Mucosa of descending colon (tissue), 3 donors: ENCODE measurements at regions not wholly inside any gene's neighbourhood (a gene's known extent, or its start where the extent isn't known, plus 50 kb on each side); places are given as distances from the start of the nearest gene placed in this dataset.

ENCODE experiments used
- ATAC-seq: fragments of 200-7000 bp; cut with Tn5 transposase; one replicate; pipeline ENCODE4 v1.9.1; 2020; ENCODE audit warnings: mild to moderate bottlenecking, moderate library complexity
- DNase-seq, 3 donors: peaks; one replicate each; pipeline ENCODE4 v3.0.0-alpha.2; 2020
- H3K36me3 ChIP-seq: fragments of 200-600 bp; one replicate; pipeline ENCODE4 v1.8.0; 2021; ENCODE audit warnings: low read depth, mild to moderate bottlenecking
- H3K4me1 ChIP-seq: fragments of 200-600 bp; one replicate; pipeline ENCODE4 v1.8.0; 2021; ENCODE audit warnings: low read depth, mild to moderate bottlenecking
- H3K4me3 ChIP-seq: fragments of 200-600 bp; one replicate; pipeline ENCODE4 v1.8.0; 2021; ENCODE audit warnings: mild to moderate bottlenecking
- H3K9me3 ChIP-seq: fragments of 200-600 bp; one replicate; pipeline ENCODE4 v1.8.0; 2021; ENCODE audit warnings: mild to moderate bottlenecking
- intact Hi-C, 2 donors: fragments of 100-400 bp; cut with DNase I in 1 of 2; cut with micrococcal nuclease in 1 of 2; formaldehyde crosslinking; loops; one replicate each; pipeline versions ENCODE4 v1.11.0 to v1.11.1; 2022; cut with DNase I, micrococcal nuclease
- TF ChIP-seq, protein P1 (sequence below): fragments of 200-600 bp; IDR thresholded peaks from one replicate; pipeline ENCODE4 v1.8.0; 2022; ENCODE audit warnings: antibody characterized with exemption, mild to moderate bottlenecking
- donor health status: DM: no; HTN: no; CAD: no; lungs with moderate emphysema.
- donor health status: DM: no; HTN: no; CAD: no.
- donor health status: DM: no; HTN: yes; CAD: no.

GRCh38 chr3:18791752-18792151 lies 356.6 kb upstream of the KCNH8 start:
- no peak for ATAC-seq
- no peak for DNase-seq
- TF ChIP-seq, protein P1, sequence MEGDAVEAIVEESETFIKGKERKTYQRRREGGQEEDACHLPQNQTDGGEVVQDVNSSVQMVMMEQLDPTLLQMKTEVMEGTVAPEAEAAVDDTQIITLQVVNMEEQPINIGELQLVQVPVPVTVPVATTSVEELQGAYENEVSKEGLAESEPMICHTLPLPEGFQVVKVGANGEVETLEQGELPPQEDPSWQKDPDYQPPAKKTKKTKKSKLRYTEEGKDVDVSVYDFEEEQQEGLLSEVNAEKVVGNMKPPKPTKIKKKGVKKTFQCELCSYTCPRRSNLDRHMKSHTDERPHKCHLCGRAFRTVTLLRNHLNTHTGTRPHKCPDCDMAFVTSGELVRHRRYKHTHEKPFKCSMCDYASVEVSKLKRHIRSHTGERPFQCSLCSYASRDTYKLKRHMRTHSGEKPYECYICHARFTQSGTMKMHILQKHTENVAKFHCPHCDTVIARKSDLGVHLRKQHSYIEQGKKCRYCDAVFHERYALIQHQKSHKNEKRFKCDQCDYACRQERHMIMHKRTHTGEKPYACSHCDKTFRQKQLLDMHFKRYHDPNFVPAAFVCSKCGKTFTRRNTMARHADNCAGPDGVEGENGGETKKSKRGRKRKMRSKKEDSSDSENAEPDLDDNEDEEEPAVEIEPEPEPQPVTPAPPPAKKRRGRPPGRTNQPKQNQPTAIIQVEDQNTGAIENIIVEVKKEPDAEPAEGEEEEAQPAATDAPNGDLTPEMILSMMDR: no peak
- Histone ChIP-seq H3K4me1 (no peaks in the 10 kb centered on the region), H3K4me3 (no peak overlapping the region), H3K36me3 (no peaks in the 10 kb centered on the region), H3K9me3 (no peaks in the 10 kb centered on the region)
- intact Hi-C loops: no loop called here

- ATAC-seq: no peak
- TF ChIP-seq, protein P1: no peak
- H3K9me3 ChIP-seq: no peaks in the 10 kb centered on the region
Measured at GRCh38 chr3:18791182-18791581, 357.1 kb upstream of the KCNH8 start.

DNA sequence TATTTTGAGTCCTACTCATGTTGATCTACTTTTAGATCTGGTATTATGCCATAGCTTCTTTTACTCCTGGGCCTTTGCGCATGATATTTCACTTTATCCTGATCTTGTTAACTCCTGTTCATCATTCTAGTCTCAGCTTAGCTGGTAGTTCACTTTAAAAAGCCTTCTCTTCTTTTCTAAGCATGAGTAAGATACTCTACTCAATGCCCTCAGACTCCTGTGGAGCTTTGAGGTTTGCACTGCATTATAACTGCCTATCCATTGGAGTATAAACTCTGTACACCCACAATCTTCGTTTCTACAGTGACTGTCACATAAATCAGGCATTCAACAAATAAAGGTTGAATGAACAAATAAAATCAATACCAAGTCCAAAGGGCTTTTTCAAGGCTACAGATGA lies 357.9 kb upstream of the KCNH8 start:
- H3K4me1 ChIP-seq: no peaks in the 10 kb centered on the region
- TF ChIP-seq, protein P1: no peak
- no peak for ATAC-seq
- H3K4me3 ChIP-seq: no peak overlapping the region
- DNase-seq: no peak
- H3K36me3 ChIP-seq: no peaks in the 10 kb centered on the region
- intact Hi-C loops: no loop called here
- H3K9me3 ChIP-seq: no peaks in the 10 kb centered on the region

More at GRCh38 chr3:18791182-18791581, 357.1 kb upstream of the KCNH8 start:
- H3K4me1 ChIP-seq: no peaks in the 10 kb centered on the region
- DNase-seq: no peak
- no peaks in the 10 kb centered on the region for H3K36me3 ChIP-seq
- intact Hi-C loops: no loop called here
- H3K4me3 ChIP-seq: no peak overlapping the region

- TF ChIP-seq, protein P1: no peak
- ATAC-seq (no peak), DNase-seq (no peak)
- intact Hi-C loops: no loop called here
- H3K9me3 ChIP-seq: no peaks in the 10 kb centered on the region
- no peaks in the 10 kb centered on the region for H3K36me3 ChIP-seq
- no peak overlapping the region for H3K4me3 ChIP-seq
- H3K4me1 ChIP-seq: no peaks in the 10 kb centered on the region
Measured at GRCh38 chr3:18789734-18790133, 358.6 kb upstream of the KCNH8 start.

GRCh38 chr3:18787441-18787840 lies 360.9 kb upstream of the KCNH8 start:
- TF ChIP-seq, protein P1: no peak
- ATAC-seq: no peak
- no peaks in the 10 kb centered on the region for H3K36me3 ChIP-seq
- no peak overlapping the region for H3K4me3 ChIP-seq
- H3K9me3 ChIP-seq: no peaks in the 10 kb centered on the region
- no peaks in the 10 kb centered on the region for H3K4me1 ChIP-seq
- DNase-seq: no peak
- intact Hi-C loops: no loop called here

DNA sequence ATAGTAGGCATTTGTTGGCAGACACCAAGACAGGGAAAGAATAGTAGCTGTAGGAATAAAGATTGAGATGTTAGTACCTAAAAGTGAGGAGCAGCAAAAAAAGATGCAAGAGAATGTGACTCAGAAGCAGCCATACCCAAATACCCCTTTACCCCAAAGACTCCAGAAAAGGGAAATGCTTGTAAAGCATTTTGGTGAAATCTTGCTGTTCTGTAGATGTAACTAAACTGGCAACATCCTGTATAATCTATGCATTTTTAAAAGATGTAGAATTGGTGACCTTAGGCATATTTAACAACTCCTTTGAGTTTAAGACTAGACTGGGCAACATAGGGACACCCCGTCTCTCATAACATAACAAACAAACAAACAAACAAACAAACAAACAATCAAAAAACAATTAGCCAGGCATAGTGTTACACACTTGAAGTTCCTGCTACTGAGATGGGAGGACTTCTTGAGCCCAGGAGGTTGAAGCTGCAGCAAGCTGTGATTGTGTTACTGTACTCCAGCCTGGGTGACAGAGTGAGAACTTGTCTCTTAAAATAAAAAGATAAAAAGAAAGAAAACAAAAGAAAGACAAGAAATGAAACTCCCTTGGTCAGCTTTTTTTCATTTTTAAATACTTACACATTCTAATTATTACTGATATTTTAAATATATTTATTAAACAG lies 361.5 kb upstream of the KCNH8 start:
- TF ChIP-seq, protein P1: no peak
- Histone ChIP-seq H3K4me1 (no peaks in the 10 kb centered on the region), H3K4me3 (no peak overlapping the region), H3K36me3 (no peaks in the 10 kb centered on the region), H3K9me3 (no peaks in the 10 kb centered on the region)
- intact Hi-C loops: no loop called here
- no peak for ATAC-seq
- no peak for DNase-seq
